ENCODE measurements at regions not wholly inside any gene's neighbourhood (a gene's known extent, or its start where the extent isn't known, plus 50 kb on each side); places are given as distances from the start of the nearest gene placed in this dataset.

DNA sequence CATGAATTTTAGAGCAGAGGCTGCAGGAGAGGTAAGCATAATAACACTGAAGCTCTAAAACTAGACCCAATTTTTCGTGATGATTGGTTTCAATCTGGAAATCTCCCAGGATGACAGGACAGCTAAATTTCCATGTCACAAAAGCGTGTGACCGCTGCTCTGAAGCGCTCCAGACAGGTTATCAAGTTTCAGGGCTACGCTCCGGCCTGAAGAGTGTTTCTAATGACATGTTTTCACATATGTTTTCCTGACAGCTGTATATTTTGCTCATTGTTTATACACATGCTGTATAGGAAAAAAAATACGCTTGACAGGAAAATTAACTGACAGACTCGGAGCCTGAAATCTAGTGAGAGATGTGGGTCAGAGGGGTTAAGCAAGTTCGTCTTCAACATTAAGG, 219.8 kb upstream of the BMPER start:
- H2AFZ ChIP-seq (ENCODE audit: low read length) = no peak overlapping the region
- no peak overlapping the region for H3K4me3 ChIP-seq (ENCODE audit: low read length)
- no peak overlapping the region for H3K27ac ChIP-seq (ENCODE audit: low read length)
- no peaks in the 10 kb centered on the region for H3K27me3 ChIP-seq (replicated peaks; ENCODE audit: insufficient read depth, low read length)
- H3K9me2 ChIP-seq (replicated peaks; ENCODE audit: insufficient read depth, low read length) = no peaks in the 10 kb centered on the region
- no peaks in the 10 kb centered on the region for H3K9me3 ChIP-seq (replicated peaks; ENCODE audit: insufficient read depth, low read length)
- H4K20me1 ChIP-seq (ENCODE audit: insufficient read depth, low read length) = no peaks in the 10 kb centered on the region
- no peaks in the 10 kb centered on the region for H3K4me1 ChIP-seq (ENCODE audit: low read length)
- H3K4me2 ChIP-seq (ENCODE audit: low read depth, low read length) = no peak overlapping the region
- no peaks in the 10 kb centered on the region for H3K36me3 ChIP-seq (replicated peaks; ENCODE audit: insufficient read depth, low read length)
- TF ChIP-seq, protein P1, sequence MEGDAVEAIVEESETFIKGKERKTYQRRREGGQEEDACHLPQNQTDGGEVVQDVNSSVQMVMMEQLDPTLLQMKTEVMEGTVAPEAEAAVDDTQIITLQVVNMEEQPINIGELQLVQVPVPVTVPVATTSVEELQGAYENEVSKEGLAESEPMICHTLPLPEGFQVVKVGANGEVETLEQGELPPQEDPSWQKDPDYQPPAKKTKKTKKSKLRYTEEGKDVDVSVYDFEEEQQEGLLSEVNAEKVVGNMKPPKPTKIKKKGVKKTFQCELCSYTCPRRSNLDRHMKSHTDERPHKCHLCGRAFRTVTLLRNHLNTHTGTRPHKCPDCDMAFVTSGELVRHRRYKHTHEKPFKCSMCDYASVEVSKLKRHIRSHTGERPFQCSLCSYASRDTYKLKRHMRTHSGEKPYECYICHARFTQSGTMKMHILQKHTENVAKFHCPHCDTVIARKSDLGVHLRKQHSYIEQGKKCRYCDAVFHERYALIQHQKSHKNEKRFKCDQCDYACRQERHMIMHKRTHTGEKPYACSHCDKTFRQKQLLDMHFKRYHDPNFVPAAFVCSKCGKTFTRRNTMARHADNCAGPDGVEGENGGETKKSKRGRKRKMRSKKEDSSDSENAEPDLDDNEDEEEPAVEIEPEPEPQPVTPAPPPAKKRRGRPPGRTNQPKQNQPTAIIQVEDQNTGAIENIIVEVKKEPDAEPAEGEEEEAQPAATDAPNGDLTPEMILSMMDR (IDR thresholded peaks at IDR 0.05; ENCODE audit: low read length) = no peak
- no peak for TF ChIP-seq EZH2 (optimal IDR thresholded peaks at IDR 0.05; ENCODE audit: low read depth, low read length)
- no peak for TF ChIP-seq EZH2phosphoT487 (IDR thresholded peaks at IDR 0.05; ENCODE audit: low read length)
- no peaks in the 10 kb centered on the region for H3F3A ChIP-seq (ENCODE audit: insufficient read depth, low read length)
- no peak overlapping the region for H3K9ac ChIP-seq (ENCODE audit: low read length)
- DNase-seq = no peak
- H3K79me2 ChIP-seq (ENCODE audit: low read length) = no peaks in the 10 kb centered on the region

DNA sequence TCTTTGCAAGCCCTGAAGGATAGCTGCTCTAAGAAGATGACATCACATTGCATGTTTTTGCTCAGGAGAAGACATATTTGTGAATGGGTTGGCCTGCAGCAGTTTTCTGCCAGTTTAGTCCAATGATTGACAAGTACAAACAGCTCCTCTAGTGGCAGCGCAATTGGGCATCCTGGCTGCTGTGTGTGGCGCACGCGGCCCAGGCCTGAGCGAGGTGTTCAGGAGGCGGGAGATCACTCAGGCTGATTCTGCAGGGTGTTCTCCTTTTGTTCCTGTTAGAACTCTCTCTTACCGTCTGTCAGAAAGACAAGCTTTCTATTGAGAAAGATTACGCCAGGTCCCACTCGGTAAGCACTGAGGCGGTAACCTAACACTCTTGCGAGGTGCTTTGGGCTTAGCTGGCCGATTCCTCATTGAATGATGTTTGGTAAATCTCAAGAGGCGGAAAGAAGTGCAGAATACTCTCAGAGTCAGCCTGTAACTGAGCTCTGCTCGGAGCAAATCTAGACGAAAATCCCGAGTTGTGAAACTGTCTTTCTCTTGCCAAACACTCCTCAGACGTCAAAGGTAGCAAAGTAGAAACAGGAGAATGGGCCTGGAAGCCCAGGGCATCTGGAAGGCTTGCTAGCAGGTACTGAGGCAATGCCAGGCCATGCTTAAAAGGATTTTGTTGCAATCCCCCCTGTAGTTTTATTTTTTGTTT, 219.2 kb upstream of the BMPER start:
- Histone ChIP-seq H3K27me3 (replicated peaks; ENCODE audit: insufficient read depth, low read length) (no peaks in the 10 kb centered on the region), H3K79me2 (ENCODE audit: low read length) (no peaks in the 10 kb centered on the region), H3K4me1 (ENCODE audit: low read length) (no peaks in the 10 kb centered on the region), H3K9me2 (replicated peaks; ENCODE audit: insufficient read depth, low read length) (no peaks in the 10 kb centered on the region), H3K4me3 (ENCODE audit: low read length) (no peak overlapping the region), H4K20me1 (ENCODE audit: insufficient read depth, low read length) (no peaks in the 10 kb centered on the region), H3F3A (ENCODE audit: insufficient read depth, low read length) (no peaks in the 10 kb centered on the region), H3K27ac (ENCODE audit: low read length) (no peak overlapping the region), H3K4me2 (ENCODE audit: low read depth, low read length) (no peak overlapping the region), H2AFZ (ENCODE audit: low read length) (no peak overlapping the region), H3K36me3 (replicated peaks; ENCODE audit: insufficient read depth, low read length) (no peaks in the 10 kb centered on the region), H3K9me3 (replicated peaks; ENCODE audit: insufficient read depth, low read length) (no peaks in the 10 kb centered on the region), H3K9ac (ENCODE audit: low read length) (no peak overlapping the region)
- no peak for TF ChIP-seq EZH2 (optimal IDR thresholded peaks at IDR 0.05; ENCODE audit: low read depth, low read length)
- TF ChIP-seq, protein P1 (IDR thresholded peaks at IDR 0.05; ENCODE audit: low read length) = no peak
- TF ChIP-seq EZH2phosphoT487 (IDR thresholded peaks at IDR 0.05; ENCODE audit: low read length) = no peak
- DNase-seq = no peak

DNA sequence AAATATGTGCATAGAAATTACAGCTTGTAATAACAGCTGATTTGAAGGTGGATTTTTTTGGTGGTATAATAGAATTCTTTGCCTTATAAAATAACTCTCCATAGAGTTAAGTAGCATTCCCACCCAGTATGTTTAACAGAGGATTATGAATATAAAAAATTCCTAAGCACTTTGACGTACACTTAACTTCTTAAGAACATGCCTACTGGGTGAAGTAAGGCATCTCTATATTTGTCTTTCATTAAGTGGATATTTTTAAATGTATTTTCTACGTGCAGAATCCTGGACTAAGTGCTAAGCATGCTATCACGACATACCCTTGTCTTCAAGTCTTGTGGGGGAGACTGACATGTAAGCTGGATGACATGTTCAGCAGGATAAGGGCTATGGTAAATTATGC, 217.7 kb upstream of the BMPER start:
- H4K20me1 ChIP-seq (ENCODE audit: insufficient read depth, low read length) = no peaks in the 10 kb centered on the region
- H3F3A ChIP-seq (ENCODE audit: insufficient read depth, low read length) = no peaks in the 10 kb centered on the region
- H3K4me1 ChIP-seq (ENCODE audit: low read length) = no peaks in the 10 kb centered on the region
- no peaks in the 10 kb centered on the region for H3K36me3 ChIP-seq (replicated peaks; ENCODE audit: insufficient read depth, low read length)
- H3K4me2 ChIP-seq (ENCODE audit: low read depth, low read length) = no peak overlapping the region
- H3K9ac ChIP-seq (ENCODE audit: low read length) = no peak overlapping the region
- no peak for DNase-seq
- TF ChIP-seq EZH2 (optimal IDR thresholded peaks at IDR 0.05; ENCODE audit: low read depth, low read length) (no peak), EZH2phosphoT487 (IDR thresholded peaks at IDR 0.05; ENCODE audit: low read length) (no peak)
- TF ChIP-seq, protein P1 (IDR thresholded peaks at IDR 0.05; ENCODE audit: low read length) = no peak
- no peak overlapping the region for H3K27ac ChIP-seq (ENCODE audit: low read length)
- H3K9me2 ChIP-seq (replicated peaks; ENCODE audit: insufficient read depth, low read length) = no peaks in the 10 kb centered on the region
- no peak overlapping the region for H2AFZ ChIP-seq (ENCODE audit: low read length)
- no peak overlapping the region for H3K4me3 ChIP-seq (ENCODE audit: low read length)
- no peaks in the 10 kb centered on the region for H3K79me2 ChIP-seq (ENCODE audit: low read length)
- H3K9me3 ChIP-seq (replicated peaks; ENCODE audit: insufficient read depth, low read length) = no peaks in the 10 kb centered on the region
- H3K27me3 ChIP-seq (replicated peaks; ENCODE audit: insufficient read depth, low read length) = no peaks in the 10 kb centered on the region

All from MM.1S (cell line).